ENCODE measurements at regions not wholly inside any gene's neighbourhood (a gene's known extent, or its start where the extent isn't known, plus 50 kb on each side); places are given as distances from the start of the nearest gene placed in this dataset.

DNA sequence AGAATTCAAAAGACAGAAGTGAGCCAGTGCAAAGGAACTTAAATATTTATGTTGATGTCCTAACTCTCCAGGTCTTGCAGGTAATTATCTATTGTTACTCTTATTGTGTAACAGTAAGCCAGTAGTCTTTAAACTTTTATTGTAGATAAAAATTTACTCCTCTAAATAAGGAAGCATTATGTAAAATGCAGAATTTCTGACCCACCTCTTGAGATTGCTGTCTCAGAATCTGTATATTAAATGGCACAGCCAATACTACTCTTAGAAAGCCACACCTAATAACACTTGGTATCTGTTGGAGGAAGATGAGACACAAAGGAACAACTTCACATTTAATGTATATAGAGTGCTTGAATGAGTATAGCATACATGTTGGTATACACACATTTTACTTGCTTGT, 613.5 kb upstream of the ZNF804A start:
- no peaks in the 10 kb centered on the region for H3K27me3 ChIP-seq (ENCODE audit: insufficient read depth, poor library complexity, severe bottlenecking)
- H3K27ac ChIP-seq (ENCODE audit: poor library complexity, severe bottlenecking), result no peak overlapping the region
- no peak for DNase-seq (ENCODE audit: low spot score)
- H3K4me1 ChIP-seq (ENCODE audit: insufficient read depth, poor library complexity, severe bottlenecking), result no peaks in the 10 kb centered on the region
- H3K36me3 ChIP-seq (ENCODE audit: low read depth), result no peaks in the 10 kb centered on the region
- no peaks in the 10 kb centered on the region for H3K9me3 ChIP-seq (ENCODE audit: severe bottlenecking)
- no peak for ATAC-seq (ENCODE audit: low read depth)
- H3K4me3 ChIP-seq (ENCODE audit: severe bottlenecking), result no peak overlapping the region
- TF ChIP-seq, protein P1, sequence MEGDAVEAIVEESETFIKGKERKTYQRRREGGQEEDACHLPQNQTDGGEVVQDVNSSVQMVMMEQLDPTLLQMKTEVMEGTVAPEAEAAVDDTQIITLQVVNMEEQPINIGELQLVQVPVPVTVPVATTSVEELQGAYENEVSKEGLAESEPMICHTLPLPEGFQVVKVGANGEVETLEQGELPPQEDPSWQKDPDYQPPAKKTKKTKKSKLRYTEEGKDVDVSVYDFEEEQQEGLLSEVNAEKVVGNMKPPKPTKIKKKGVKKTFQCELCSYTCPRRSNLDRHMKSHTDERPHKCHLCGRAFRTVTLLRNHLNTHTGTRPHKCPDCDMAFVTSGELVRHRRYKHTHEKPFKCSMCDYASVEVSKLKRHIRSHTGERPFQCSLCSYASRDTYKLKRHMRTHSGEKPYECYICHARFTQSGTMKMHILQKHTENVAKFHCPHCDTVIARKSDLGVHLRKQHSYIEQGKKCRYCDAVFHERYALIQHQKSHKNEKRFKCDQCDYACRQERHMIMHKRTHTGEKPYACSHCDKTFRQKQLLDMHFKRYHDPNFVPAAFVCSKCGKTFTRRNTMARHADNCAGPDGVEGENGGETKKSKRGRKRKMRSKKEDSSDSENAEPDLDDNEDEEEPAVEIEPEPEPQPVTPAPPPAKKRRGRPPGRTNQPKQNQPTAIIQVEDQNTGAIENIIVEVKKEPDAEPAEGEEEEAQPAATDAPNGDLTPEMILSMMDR (IDR thresholded peaks at IDR 0.05; ENCODE audit: poor library complexity, severe bottlenecking), result no peak

DNA sequence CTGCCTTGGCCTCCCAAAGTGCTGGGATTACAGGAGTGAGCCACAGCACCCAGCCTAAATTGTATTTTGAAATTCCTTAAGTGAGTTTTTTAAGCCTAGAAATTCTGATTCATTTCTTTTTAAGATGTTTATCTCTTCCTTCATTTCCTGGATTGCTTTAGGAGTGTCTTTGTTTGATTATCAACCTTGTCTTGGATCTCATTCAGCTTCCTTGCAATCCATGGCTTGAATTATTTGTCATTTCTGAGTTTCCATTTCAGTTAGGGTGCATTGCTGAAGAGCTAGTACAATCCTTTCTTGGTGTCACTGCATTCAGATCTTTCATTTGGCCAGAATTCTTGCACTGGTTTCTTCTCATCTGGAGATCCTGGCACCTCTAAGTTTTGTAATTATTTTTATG, 606.4 kb upstream of the ZNF804A start:
- no peak overlapping the region for H3K27ac ChIP-seq (ENCODE audit: poor library complexity, severe bottlenecking)
- no peaks in the 10 kb centered on the region for H3K27me3 ChIP-seq (ENCODE audit: insufficient read depth, poor library complexity, severe bottlenecking)
- DNase-seq (ENCODE audit: low spot score), result no peak
- H3K9me3 ChIP-seq (ENCODE audit: severe bottlenecking), result no peaks in the 10 kb centered on the region
- no peaks in the 10 kb centered on the region for H3K4me1 ChIP-seq (ENCODE audit: insufficient read depth, poor library complexity, severe bottlenecking)
- H3K4me3 ChIP-seq (ENCODE audit: severe bottlenecking), result no peak overlapping the region
- ATAC-seq (ENCODE audit: low read depth), result no peak
- TF ChIP-seq, protein P1 (IDR thresholded peaks at IDR 0.05; ENCODE audit: poor library complexity, severe bottlenecking), result no peak
- H3K36me3 ChIP-seq (ENCODE audit: low read depth), result no peaks in the 10 kb centered on the region

DNA sequence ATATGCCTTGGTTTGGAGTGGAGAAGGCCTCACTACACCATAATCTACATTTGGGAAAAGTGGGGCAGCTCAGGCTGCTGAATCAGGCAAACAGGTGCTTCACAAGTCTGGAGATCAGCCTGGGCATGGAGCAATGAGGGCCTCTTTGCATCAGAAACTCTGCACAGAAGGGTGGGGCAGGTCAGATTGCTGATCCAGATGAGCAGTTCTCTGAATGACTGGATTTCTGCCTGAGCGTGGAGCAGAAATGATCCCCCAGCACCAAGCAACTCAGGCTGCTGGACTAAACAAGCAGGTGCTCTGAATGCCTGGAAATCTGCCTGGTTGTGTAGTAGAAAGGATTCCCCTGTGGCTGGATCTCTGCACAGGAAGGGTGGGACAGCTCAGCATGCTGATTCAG, 605.3 kb upstream of the ZNF804A start:
- H3K4me1 ChIP-seq (ENCODE audit: insufficient read depth, poor library complexity, severe bottlenecking), result no peaks in the 10 kb centered on the region
- TF ChIP-seq, protein P1 (IDR thresholded peaks at IDR 0.05; ENCODE audit: poor library complexity, severe bottlenecking), result no peak
- DNase-seq (ENCODE audit: low spot score), result no peak

DNA sequence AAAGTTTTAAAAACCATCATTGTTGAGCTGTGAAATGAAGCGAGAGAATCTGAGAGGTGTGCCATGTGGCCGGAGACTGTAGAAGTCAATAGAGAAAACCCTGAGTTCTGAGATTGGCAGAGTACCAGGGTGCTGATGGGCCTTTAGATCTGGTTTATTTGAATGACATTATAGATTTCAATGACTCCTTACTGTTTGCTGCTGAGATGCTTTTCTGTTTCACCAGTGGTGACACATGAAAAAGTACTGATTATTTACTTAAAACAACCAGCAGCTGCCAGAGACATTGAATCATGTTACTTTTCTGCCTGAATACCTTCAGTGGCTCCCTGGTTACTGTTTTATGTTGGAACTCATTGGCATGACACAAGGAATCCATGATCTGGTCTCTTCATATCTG, 602.7 kb upstream of the ZNF804A start:
- ATAC-seq (ENCODE audit: low read depth) (0 out of 3 replicates have a peak, but pooled peaks have one; percentile 17), DNase-seq (ENCODE audit: low spot score) (no peak)
- Histone ChIP-seq H3K9me3 (ENCODE audit: severe bottlenecking) (peaks cover 2% of the 10 kb centered on the region), H3K27ac (ENCODE audit: poor library complexity, severe bottlenecking) (no peak overlapping the region), H3K27me3 (ENCODE audit: insufficient read depth, poor library complexity, severe bottlenecking) (no peaks in the 10 kb centered on the region), H3K36me3 (ENCODE audit: low read depth) (no peaks in the 10 kb centered on the region), H3K4me3 (ENCODE audit: severe bottlenecking) (no peak overlapping the region), H3K4me1 (ENCODE audit: insufficient read depth, poor library complexity, severe bottlenecking) (no peaks in the 10 kb centered on the region)
- TF ChIP-seq, protein P1 (IDR thresholded peaks at IDR 0.05; ENCODE audit: poor library complexity, severe bottlenecking), result no peak

More for the DNA sequence above, 605.3 kb upstream of the ZNF804A start:
- no peak overlapping the region for H3K4me3 ChIP-seq (ENCODE audit: severe bottlenecking)
- ATAC-seq (ENCODE audit: low read depth), result no peak
- H3K27me3 ChIP-seq (ENCODE audit: insufficient read depth, poor library complexity, severe bottlenecking), result no peaks in the 10 kb centered on the region
- H3K36me3 ChIP-seq (ENCODE audit: low read depth), result no peaks in the 10 kb centered on the region
- no peaks in the 10 kb centered on the region for H3K9me3 ChIP-seq (ENCODE audit: severe bottlenecking)
- no peak overlapping the region for H3K27ac ChIP-seq (ENCODE audit: poor library complexity, severe bottlenecking)

DNA sequence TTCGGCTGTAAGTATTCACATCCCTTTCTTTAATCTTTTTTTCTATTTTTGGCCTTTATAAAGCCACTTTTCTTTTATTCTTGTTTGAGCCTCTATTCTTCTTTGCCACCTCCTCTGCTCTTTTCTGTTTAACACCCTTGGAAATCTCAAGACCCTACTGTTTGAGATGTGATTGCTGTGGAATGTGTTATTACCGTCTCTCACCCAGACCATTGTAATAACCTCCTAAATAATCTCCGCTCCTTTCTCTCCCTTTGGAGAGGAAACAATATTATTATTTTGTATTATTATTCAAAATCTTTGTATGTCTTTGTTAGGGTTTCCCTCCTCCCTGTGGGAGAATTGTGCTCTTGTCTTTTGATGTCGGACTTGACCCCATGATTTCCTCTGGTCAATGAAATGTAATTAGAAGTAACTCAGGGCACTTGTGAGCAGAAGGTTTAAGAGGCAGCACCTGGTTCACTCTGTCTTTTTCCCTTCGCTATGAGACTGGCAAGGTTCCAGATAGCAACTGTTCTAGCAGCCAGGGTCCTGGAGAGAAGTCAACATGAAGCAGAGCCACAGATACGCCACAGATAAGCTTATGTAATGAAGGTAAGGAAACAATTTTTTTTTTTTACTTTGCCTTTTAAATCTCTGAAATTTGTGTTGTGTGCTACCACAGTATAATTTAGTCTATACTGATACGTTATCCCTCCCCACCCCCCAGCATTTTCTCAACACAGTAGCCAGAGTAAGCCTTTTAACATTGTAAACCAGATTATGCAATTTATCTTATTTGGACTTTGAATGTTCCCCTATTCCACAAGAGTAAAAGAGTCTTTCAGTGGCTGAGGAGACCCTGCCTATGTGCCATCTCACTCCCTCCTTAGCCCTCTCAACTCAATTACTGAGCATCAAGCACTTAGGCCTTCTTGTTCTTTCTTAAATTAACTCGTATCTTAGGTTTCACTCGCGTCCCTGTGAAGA, 601.2 kb upstream of the ZNF804A start:
- H3K27me3 ChIP-seq (ENCODE audit: insufficient read depth, poor library complexity, severe bottlenecking), result no peaks in the 10 kb centered on the region
- DNase-seq (ENCODE audit: low spot score), result no peak
- no peak overlapping the region for H3K27ac ChIP-seq (ENCODE audit: poor library complexity, severe bottlenecking)
- TF ChIP-seq, protein P1 (IDR thresholded peaks at IDR 0.05; ENCODE audit: poor library complexity, severe bottlenecking), result no peak
- no peak for ATAC-seq (ENCODE audit: low read depth)
- H3K4me1 ChIP-seq (ENCODE audit: insufficient read depth, poor library complexity, severe bottlenecking), result no peaks in the 10 kb centered on the region
- no peak overlapping the region for H3K4me3 ChIP-seq (ENCODE audit: severe bottlenecking)
- H3K36me3 ChIP-seq (ENCODE audit: low read depth), result no peaks in the 10 kb centered on the region
- peaks cover 2% of the 10 kb centered on the region for H3K9me3 ChIP-seq (ENCODE audit: severe bottlenecking)
